ENCODE measurements at regions not wholly inside any gene's neighbourhood (a gene's known extent, or its start where the extent isn't known, plus 50 kb on each side); places are given as distances from the start of the nearest gene placed in this dataset.

DNA sequence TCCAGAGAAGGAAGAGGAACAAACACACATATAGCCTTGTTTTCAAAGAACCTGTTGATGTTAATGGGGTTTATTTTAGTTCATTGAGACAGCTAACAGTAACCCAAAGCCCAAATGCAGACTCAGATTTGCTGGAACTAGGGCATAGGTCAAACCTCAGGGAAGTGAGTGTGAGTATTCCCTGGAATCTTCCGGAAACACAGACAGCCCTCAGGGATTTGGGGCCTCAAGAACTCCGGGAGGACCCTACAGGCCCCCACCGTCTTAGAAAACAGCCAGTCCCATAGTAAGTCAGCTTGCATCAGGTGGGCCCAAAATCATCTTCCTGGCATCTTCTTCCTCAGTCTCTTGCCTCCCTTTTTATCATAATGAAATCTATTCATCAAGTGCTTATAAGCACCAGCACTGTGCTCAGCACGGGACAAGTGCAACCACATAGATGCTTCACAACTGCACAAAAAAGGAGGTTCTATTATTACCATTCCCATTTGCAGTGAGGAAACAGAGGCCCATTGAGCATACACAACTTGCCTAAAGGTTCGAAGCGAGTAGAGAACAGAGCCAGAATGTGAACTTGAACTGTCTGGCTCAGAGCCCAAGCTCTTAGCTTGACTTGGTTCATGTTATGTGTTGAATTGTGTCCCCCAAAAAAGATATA, 50.2 kb upstream of the BCL11A start:
- H3K27ac ChIP-seq (ENCODE audit: low read depth in 1 of 3, low read length in 2 of 3), result no peak overlapping the region
- FAIRE-seq, result no peak
- no peak overlapping the region for H3K4me3 ChIP-seq (ENCODE audit: low read depth in 1 of 3, low read length in 3 of 3)
- H3K27me3 ChIP-seq (ENCODE audit: control insufficient read depth in 3 of 3, insufficient read depth in 3 of 3, low read length in 3 of 3), result no peaks in the 10 kb centered on the region
- 75 to 95% (median 87%) methylated on average over 6 of the region's 6 CpGs for WGBS, 3 donors
- DNase-seq, result no peak
- H3K4me1 ChIP-seq (ENCODE audit: control insufficient read depth in 3 of 3, insufficient read depth in 2 of 3, low read depth in 1 of 3, low read length in 2 of 3), result peaks cover 0 to 6% (median 0%) of the 10 kb centered on the region in 3 donors
- H3K36me3 ChIP-seq (ENCODE audit: control insufficient read depth in 3 of 3, insufficient read depth in 2 of 3, low read depth in 1 of 3, low read length in 3 of 3), result no peaks in the 10 kb centered on the region
- H3K9me3 ChIP-seq (ENCODE audit: control insufficient read depth in 2 of 2, insufficient read depth in 1 of 2, low read depth in 1 of 2, low read length in 1 of 2), result peaks cover 0 to 12% of the 10 kb centered on the region in 2 donors

DNA sequence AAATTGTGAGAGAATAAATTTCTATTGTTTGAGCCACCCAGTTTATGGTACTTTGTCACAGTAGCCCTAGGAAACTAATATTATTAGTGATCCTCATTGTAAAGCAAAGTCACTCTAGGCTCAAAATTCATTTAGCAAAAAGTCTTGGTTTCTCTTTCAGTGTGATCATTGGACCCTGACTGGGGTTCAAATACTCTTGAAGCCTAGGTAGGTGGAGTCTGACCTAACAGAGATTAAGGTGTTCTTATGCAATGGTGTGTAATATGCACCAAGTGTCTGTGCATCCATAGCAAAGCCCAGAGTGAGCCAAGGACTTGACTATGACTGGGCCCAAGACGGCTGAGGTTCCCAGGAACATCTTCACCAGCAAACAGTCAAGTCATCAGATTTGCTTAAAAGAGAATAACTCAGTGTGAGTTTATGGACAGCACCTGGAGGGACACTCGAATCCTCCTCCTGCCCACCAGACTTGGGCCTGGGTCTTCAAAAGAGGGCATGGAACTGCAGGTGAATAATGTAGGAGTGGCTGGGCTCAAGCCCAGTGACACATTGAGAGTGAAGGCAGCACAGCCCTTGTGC, 51.1 kb upstream of the BCL11A start:
- FAIRE-seq (no peak), DNase-seq (peak; percentile 59 to 64)
- H3K4me3 ChIP-seq (ENCODE audit: low read depth in 1 of 3, low read length in 3 of 3), result no peak overlapping the region
- 86 to 96% (median 95%) methylated on average over 2 of the region's 2 CpGs for WGBS, 3 donors
- H3K27me3 ChIP-seq (ENCODE audit: control insufficient read depth in 3 of 3, insufficient read depth in 3 of 3, low read length in 3 of 3), result no peaks in the 10 kb centered on the region
- no peaks in the 10 kb centered on the region for H3K36me3 ChIP-seq (ENCODE audit: control insufficient read depth in 3 of 3, insufficient read depth in 2 of 3, low read depth in 1 of 3, low read length in 3 of 3)
- H3K27ac ChIP-seq (ENCODE audit: low read depth in 1 of 3, low read length in 2 of 3), result peak overlapping the region in 1 of 3 donors; percentile 21
- peaks cover 0 to 5% (median 0%) of the 10 kb centered on the region in 3 donors for H3K4me1 ChIP-seq (ENCODE audit: control insufficient read depth in 3 of 3, insufficient read depth in 2 of 3, low read depth in 1 of 3, low read length in 2 of 3)
- peaks cover 0 to 12% of the 10 kb centered on the region in 2 donors for H3K9me3 ChIP-seq (ENCODE audit: control insufficient read depth in 2 of 2, insufficient read depth in 1 of 2, low read depth in 1 of 2, low read length in 1 of 2)

DNA sequence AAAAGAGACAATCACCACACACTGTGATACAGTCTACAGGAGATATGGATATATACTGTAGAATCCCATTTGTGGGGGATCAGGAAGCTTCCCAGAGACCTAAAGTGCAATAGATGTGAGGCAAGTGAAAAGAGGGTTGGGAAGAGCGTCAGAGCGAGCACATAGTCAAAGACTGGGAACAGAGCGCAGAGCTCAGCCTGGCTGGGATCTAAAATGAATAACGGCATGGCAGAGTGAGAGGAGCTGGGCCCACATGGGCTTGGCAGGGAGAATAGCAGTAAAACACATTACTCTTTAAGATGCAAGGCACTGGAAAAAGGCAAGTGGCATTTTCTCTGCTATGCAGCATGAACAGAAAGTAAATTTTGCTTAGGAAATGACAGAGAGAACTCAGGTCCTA, 52.4 kb upstream of the BCL11A start:
- peaks cover 0 to 5% (median 0%) of the 10 kb centered on the region in 3 donors for H3K4me1 ChIP-seq (ENCODE audit: control insufficient read depth in 3 of 3, insufficient read depth in 2 of 3, low read depth in 1 of 3, low read length in 2 of 3)
- WGBS, 3 donors, result 89 to 95% (median 94%) methylated on average over 4 of the region's 4 CpGs
- H3K27me3 ChIP-seq (ENCODE audit: control insufficient read depth in 3 of 3, insufficient read depth in 3 of 3, low read length in 3 of 3), result no peaks in the 10 kb centered on the region
- peaks cover 0 to 4% of the 10 kb centered on the region in 2 donors for H3K9me3 ChIP-seq (ENCODE audit: control insufficient read depth in 2 of 2, insufficient read depth in 1 of 2, low read depth in 1 of 2, low read length in 1 of 2)
- DNase-seq (no peak), FAIRE-seq (no peak)
- no peak overlapping the region for H3K27ac ChIP-seq (ENCODE audit: low read depth in 1 of 3, low read length in 2 of 3)
- no peaks in the 10 kb centered on the region for H3K36me3 ChIP-seq (ENCODE audit: control insufficient read depth in 3 of 3, insufficient read depth in 2 of 3, low read depth in 1 of 3, low read length in 3 of 3)
- H3K4me3 ChIP-seq (ENCODE audit: low read depth in 1 of 3, low read length in 3 of 3), result no peak overlapping the region

DNA sequence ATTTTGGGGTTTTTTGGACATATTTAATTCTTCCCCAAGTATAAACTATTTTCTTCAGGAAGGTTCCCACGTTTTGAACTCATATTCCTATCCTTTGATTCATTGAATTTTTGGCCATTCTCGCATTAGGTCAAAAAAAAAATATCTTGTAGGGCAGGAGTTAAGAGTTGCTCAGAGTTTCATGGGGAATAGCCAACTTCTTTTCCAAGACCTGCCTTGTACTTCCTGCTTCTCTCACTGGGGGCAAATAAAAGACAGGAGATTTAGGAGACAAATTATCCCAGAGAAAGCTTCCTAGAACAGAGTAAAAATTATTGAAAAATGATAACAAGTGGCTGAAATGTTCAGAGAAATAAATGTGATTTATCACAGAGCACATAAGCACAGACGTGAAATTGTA, 55.2 kb upstream of the BCL11A start:
- no peak overlapping the region for H3K4me3 ChIP-seq (ENCODE audit: low read depth in 1 of 3, low read length in 3 of 3)
- no peaks in the 10 kb centered on the region for H3K9me3 ChIP-seq (ENCODE audit: control insufficient read depth in 2 of 2, insufficient read depth in 1 of 2, low read depth in 1 of 2, low read length in 1 of 2)
- peak in 1 of 2 donors; percentile 7 for DNase-seq
- no peaks in the 10 kb centered on the region for H3K36me3 ChIP-seq (ENCODE audit: control insufficient read depth in 3 of 3, insufficient read depth in 2 of 3, low read depth in 1 of 3, low read length in 3 of 3)
- no peak for FAIRE-seq
- H3K27me3 ChIP-seq (ENCODE audit: control insufficient read depth in 3 of 3, insufficient read depth in 3 of 3, low read length in 3 of 3), result no peaks in the 10 kb centered on the region
- 9 to 39% (median 21%) methylated on average over 3 of the region's 3 CpGs for WGBS, 3 donors
- H3K27ac ChIP-seq (ENCODE audit: low read depth in 1 of 3, low read length in 2 of 3), result no peak overlapping the region
- H3K4me1 ChIP-seq (ENCODE audit: control insufficient read depth in 3 of 3, insufficient read depth in 2 of 3, low read depth in 1 of 3, low read length in 2 of 3), result peaks cover 0 to 5% (median 0%) of the 10 kb centered on the region in 3 donors

DNA sequence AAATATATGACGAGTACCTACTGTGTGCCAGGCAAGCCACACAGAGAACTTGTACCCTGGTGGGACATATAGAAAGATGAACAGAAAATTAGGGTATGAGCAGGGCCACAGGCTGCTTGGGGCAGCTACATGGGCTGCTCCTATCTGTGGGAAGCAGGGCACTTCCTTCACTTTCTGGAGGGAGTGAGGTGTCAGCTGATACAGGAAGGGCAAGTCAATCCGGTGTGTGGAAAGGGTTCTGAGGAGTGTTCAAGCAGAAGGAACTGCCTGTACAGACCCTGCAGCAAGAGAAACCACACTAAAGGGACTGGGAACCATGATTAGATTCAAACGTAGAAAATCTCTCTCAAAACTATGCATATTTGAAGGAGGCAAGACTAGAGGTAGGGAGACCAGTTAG, 58.6 kb upstream of the BCL11A start:
- H3K36me3 ChIP-seq (ENCODE audit: control insufficient read depth in 3 of 3, insufficient read depth in 2 of 3, low read depth in 1 of 3, low read length in 3 of 3), result no peaks in the 10 kb centered on the region
- peaks cover 0 to 7% of the 10 kb centered on the region in 2 donors for H3K9me3 ChIP-seq (ENCODE audit: control insufficient read depth in 2 of 2, insufficient read depth in 1 of 2, low read depth in 1 of 2, low read length in 1 of 2)
- H3K27me3 ChIP-seq (ENCODE audit: control insufficient read depth in 3 of 3, insufficient read depth in 3 of 3, low read length in 3 of 3), result no peaks in the 10 kb centered on the region
- FAIRE-seq (no peak), DNase-seq (no peak)
- H3K4me1 ChIP-seq (ENCODE audit: control insufficient read depth in 3 of 3, insufficient read depth in 2 of 3, low read depth in 1 of 3, low read length in 2 of 3), result no peaks in the 10 kb centered on the region
- H3K4me3 ChIP-seq (ENCODE audit: low read depth in 1 of 3, low read length in 3 of 3), result no peak overlapping the region
- H3K27ac ChIP-seq (ENCODE audit: low read depth in 1 of 3, low read length in 2 of 3), result no peak overlapping the region
- WGBS, 3 donors, result 46 to 56% (median 47%) methylated on average over 3 of the region's 3 CpGs

DNA sequence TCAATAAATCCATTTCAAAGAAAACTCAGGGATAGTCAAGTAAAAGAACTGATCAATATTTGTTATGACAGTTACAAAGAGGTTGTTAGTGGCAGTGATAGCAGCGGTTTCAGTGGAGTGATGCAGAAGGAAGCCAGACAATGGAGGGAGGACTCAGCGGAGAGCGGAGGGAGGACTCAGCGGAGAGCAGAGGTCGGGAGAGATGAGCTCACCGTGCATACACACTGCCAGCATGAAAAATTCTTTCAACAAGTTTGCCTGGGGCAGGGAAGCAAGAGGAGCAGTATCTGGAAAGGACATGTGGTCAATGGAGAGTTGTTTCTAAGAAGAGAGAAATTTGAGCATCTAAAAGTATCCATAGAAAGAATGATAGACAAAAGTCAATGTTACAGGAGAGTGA, 60.9 kb upstream of the BCL11A start:
- no peaks in the 10 kb centered on the region for H3K27me3 ChIP-seq (ENCODE audit: control insufficient read depth in 3 of 3, insufficient read depth in 3 of 3, low read length in 3 of 3)
- no peak overlapping the region for H3K4me3 ChIP-seq (ENCODE audit: low read depth in 1 of 3, low read length in 3 of 3)
- FAIRE-seq, result no peak
- DNase-seq, result no peak
- H3K9me3 ChIP-seq (ENCODE audit: control insufficient read depth in 2 of 2, insufficient read depth in 1 of 2, low read depth in 1 of 2, low read length in 1 of 2), result peaks cover 0 to 7% of the 10 kb centered on the region in 2 donors
- no peaks in the 10 kb centered on the region for H3K36me3 ChIP-seq (ENCODE audit: control insufficient read depth in 3 of 3, insufficient read depth in 2 of 3, low read depth in 1 of 3, low read length in 3 of 3)
- WGBS, 3 donors, result 87 to 89% (median 88%) methylated on average over 6 of the region's 6 CpGs
- H3K4me1 ChIP-seq (ENCODE audit: control insufficient read depth in 3 of 3, insufficient read depth in 2 of 3, low read depth in 1 of 3, low read length in 2 of 3), result no peaks in the 10 kb centered on the region
- H3K27ac ChIP-seq (ENCODE audit: low read depth in 1 of 3, low read length in 2 of 3), result no peak overlapping the region

DNA sequence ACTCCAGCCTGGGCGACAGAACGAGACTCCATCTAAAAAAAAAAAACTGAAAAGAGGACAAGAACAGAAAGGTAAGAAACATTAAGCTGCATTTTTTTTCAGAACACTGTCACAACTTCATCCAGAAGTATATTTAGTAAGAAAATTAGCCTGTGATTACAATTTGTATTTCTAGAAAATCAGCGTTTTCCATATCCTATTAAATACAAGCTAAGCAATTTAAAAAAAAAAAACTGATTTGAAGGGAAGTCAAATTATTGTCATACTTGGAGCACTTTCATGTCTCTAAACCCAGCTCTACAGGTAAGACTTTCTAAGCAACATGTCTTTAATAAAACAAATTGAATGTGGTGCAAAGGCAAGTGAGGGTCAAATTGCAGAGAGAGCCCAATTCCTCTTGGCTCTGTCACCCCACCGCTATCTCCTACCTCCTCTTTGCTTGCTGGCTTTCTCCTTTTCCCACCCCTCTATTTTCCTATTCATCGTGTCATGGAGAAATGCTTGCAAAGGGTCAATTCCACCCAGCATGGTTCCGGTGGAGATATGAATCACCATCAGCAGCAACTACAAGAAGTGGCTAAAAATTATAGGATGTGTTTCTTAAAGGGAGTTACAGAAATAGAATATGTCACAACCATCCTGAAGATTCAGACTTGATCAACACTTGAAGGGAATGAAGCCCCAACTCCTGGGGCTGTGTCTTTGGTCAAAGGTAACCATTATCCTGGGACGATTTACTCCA, 68.4 kb upstream of the BCL11A start:
- FAIRE-seq (no peak), DNase-seq (no peak)
- WGBS, 3 donors, result 80 to 90% (median 84%) methylated on average over 7 of the region's 7 CpGs
- Histone ChIP-seq H3K4me3 (ENCODE audit: low read depth in 1 of 3, low read length in 3 of 3) (no peak overlapping the region), H3K9me3 (ENCODE audit: control insufficient read depth in 2 of 2, insufficient read depth in 1 of 2, low read depth in 1 of 2, low read length in 1 of 2) (no peaks in the 10 kb centered on the region), H3K36me3 (ENCODE audit: control insufficient read depth in 3 of 3, insufficient read depth in 2 of 3, low read depth in 1 of 3, low read length in 3 of 3) (no peaks in the 10 kb centered on the region), H3K27ac (ENCODE audit: low read depth in 1 of 3, low read length in 2 of 3) (no peak overlapping the region), H3K4me1 (ENCODE audit: control insufficient read depth in 3 of 3, insufficient read depth in 2 of 3, low read depth in 1 of 3, low read length in 2 of 3) (no peaks in the 10 kb centered on the region), H3K27me3 (ENCODE audit: control insufficient read depth in 3 of 3, insufficient read depth in 3 of 3, low read length in 3 of 3) (peaks cover 0 to 6% (median 3%) of the 10 kb centered on the region in 3 donors)

DNA sequence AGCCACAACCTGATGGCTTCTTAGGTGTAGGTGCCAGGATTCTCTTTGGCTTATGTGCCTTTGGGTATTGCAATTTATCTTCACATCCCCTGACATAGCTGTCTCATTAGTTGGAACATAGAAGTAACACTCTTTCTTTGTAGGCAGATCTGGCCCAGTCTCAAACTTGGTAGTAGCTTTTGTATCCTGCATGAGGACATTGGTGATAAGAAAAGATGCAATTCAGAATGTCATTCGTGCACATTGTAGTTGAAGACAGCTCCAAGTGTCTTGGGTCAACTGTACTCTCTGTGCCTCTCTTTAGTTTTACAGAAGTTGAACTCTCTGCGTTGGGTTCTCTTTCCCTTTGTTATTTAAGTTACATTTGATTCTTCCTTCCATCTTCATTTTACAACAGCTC, 69.6 kb upstream of the BCL11A start:
- peaks cover 0 to 6% (median 3%) of the 10 kb centered on the region in 3 donors for H3K27me3 ChIP-seq (ENCODE audit: control insufficient read depth in 3 of 3, insufficient read depth in 3 of 3, low read length in 3 of 3)
- DNase-seq (no peak), FAIRE-seq (no peak)
- H3K27ac ChIP-seq (ENCODE audit: low read depth in 1 of 3, low read length in 2 of 3), result no peak overlapping the region
- no peaks in the 10 kb centered on the region for H3K36me3 ChIP-seq (ENCODE audit: control insufficient read depth in 3 of 3, insufficient read depth in 2 of 3, low read depth in 1 of 3, low read length in 3 of 3)
- H3K4me3 ChIP-seq (ENCODE audit: low read depth in 1 of 3, low read length in 3 of 3), result no peak overlapping the region
- WGBS, 3 donors, result 74 to 80% (median 75%) methylated on average over 2 of the region's 2 CpGs
- no peaks in the 10 kb centered on the region for H3K4me1 ChIP-seq (ENCODE audit: control insufficient read depth in 3 of 3, insufficient read depth in 2 of 3, low read depth in 1 of 3, low read length in 2 of 3)
- H3K9me3 ChIP-seq (ENCODE audit: control insufficient read depth in 2 of 2, insufficient read depth in 1 of 2, low read depth in 1 of 2, low read length in 1 of 2), result no peaks in the 10 kb centered on the region

Data from small intestine (tissue), 7 donors.